ENCODE measurements at regions not wholly inside any gene's neighbourhood (a gene's known extent, or its start where the extent isn't known, plus 50 kb on each side); places are given as distances from the start of the nearest gene placed in this dataset.

DNA sequence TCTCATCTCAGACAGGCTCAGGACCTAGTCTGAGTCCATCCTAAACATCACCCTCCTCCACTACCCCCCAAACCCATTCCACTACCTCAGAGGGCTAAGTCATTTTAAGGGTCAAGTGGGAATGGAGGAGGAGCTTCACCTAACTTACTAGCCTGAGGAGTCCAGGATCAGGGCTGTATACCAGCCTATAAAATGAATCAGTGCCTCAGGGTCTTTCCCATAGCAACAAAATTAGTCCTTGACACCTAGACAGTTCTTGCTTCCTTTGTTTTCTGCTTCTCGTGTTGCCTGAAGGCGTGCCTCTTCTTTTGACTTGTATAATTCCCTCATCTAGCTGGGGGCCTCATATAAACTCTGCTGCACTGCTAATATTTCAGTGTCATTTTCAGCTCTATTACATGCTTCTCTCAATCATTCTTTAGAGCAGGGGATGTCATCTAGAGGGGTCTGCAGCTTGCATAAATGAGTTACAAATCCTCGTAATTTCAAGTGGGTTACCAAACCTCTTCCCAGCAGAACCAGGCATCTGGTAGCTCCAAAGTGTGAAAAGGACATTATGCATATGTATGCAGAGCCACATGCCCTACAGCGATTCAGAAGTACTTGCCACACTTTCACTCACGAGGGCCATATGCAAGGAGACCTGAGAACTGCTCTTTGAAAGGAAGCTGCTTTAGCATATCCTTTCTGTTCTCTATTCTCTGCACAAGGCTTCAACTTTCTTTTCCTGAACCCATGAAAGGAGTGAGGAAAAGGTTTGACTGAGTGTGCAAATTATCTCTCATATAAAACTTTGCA lies 311.7 kb upstream of the SEMA6D start:
- intact Hi-C loops (cut with DNase I), result no loop called here
- Histone ChIP-seq H3K36me3 (no peaks in the 10 kb centered on the region), H3K9me3 (no peaks in the 10 kb centered on the region), H3K27me3 (no peaks in the 10 kb centered on the region), H3K4me3 (no peak overlapping the region), H3K27ac (no peak overlapping the region), H3K9ac (ENCODE audit: low read depth in 2 of 2, low read length in 2 of 2) (no peak overlapping the region), H3K4me1 (no peaks in the 10 kb centered on the region)
- no peak for TF ChIP-seq CTCF (IDR thresholded peaks at IDR 0.05)
- DNase-seq, result no peak

DNA sequence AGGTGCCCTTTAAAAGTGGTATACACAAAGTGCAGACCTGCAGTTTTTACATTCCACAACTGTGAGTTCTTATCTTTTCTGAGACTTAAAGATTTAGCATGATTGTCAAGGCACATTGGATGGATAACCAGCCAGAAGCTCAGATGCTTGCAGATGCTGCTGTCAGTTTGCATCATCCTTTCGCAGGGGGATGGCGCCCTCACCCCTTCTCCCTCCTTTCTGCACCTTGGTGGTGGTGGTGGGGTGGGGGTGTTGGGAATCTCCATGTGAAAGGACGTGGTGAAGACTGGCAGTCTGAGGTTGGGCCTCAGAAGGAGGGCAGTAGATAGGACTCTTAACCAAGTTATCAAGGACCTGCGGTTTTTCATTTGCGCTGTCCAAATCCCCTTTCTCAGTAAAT lies 309.6 kb upstream of the SEMA6D start:
- Histone ChIP-seq H3K27me3 (no peaks in the 10 kb centered on the region), H3K27ac (no peak overlapping the region), H3K36me3 (no peaks in the 10 kb centered on the region), H3K4me1 (no peaks in the 10 kb centered on the region), H3K4me3 (no peak overlapping the region), H3K9me3 (no peaks in the 10 kb centered on the region), H3K9ac (ENCODE audit: low read depth in 2 of 2, low read length in 2 of 2) (no peak overlapping the region)
- no peak for TF ChIP-seq CTCF (IDR thresholded peaks at IDR 0.05)
- no peak for DNase-seq
- intact Hi-C loops (cut with DNase I), result no loop called here

- intact Hi-C loops (cut with DNase I), result no loop called here
- Histone ChIP-seq H3K9ac (ENCODE audit: low read depth in 2 of 2, low read length in 2 of 2) (no peak overlapping the region), H3K36me3 (no peaks in the 10 kb centered on the region), H3K4me3 (no peak overlapping the region), H3K27me3 (no peaks in the 10 kb centered on the region), H3K4me1 (no peaks in the 10 kb centered on the region), H3K9me3 (no peaks in the 10 kb centered on the region), H3K27ac (no peak overlapping the region)
- DNase-seq, result no peak
- no peak for TF ChIP-seq CTCF (IDR thresholded peaks at IDR 0.05)
Measured at GRCh38 chr15:47409038-47409437, 308.3 kb upstream of the SEMA6D start.

DNA sequence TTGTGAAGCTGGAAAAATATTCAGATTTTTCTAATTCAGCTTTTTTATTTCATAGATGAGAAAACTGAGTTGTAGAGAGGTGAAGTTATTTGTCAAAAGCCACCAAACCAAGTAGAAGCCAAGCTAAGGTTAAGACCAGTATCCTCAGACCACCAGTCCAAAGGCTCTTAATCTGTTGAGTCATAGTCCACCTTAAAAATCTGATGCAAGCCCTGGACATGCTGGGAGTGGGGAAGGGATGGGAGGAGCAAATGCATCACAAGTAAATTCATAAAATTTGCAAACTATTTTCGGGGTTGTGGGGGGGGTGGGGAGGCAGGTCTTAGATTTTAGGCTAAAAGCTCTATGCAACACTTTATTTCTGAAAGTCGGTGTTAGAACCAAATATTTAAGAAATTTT lies 307.7 kb upstream of the SEMA6D start:
- no peak for TF ChIP-seq CTCF (IDR thresholded peaks at IDR 0.05)
- H3K27me3 ChIP-seq, result no peaks in the 10 kb centered on the region
- DNase-seq, result no peak
- no peak overlapping the region for H3K9ac ChIP-seq (ENCODE audit: low read depth in 2 of 2, low read length in 2 of 2)
- H3K9me3 ChIP-seq, result no peaks in the 10 kb centered on the region
- H3K4me3 ChIP-seq, result no peak overlapping the region
- intact Hi-C loops (cut with DNase I), result no loop called here
- no peak overlapping the region for H3K27ac ChIP-seq
- H3K36me3 ChIP-seq, result no peaks in the 10 kb centered on the region
- H3K4me1 ChIP-seq, result no peaks in the 10 kb centered on the region

DNA sequence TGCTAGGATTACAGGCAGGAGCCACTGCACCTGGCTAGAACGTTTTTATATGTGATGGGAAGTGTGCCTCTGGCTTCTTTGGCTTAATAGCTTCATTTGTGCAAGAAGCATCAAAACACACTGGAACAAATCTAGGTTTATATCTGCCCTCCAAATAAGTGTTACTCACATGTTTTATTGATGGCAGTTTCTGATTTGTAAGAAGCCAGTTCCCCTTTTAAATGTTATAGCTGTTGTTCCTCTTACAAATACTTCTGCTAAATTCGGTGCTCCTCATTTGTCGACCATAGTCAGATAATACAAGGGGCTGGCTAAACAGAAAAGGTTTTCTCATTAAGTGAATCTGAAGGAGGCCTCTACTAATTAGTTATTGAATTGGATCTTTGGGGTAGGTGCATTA lies 307.1 kb upstream of the SEMA6D start:
- intact Hi-C loops (cut with DNase I), result no loop called here
- H3K4me1 ChIP-seq, result no peaks in the 10 kb centered on the region
- TF ChIP-seq CTCF (IDR thresholded peaks at IDR 0.05), result no peak
- no peaks in the 10 kb centered on the region for H3K27me3 ChIP-seq
- H3K9me3 ChIP-seq, result no peaks in the 10 kb centered on the region
- no peak overlapping the region for H3K9ac ChIP-seq (ENCODE audit: low read depth in 2 of 2, low read length in 2 of 2)
- no peak for DNase-seq
- H3K4me3 ChIP-seq, result no peak overlapping the region
- H3K27ac ChIP-seq, result no peak overlapping the region
- no peaks in the 10 kb centered on the region for H3K36me3 ChIP-seq

All from colonic mucosa (tissue), 4 donors.